ENCODE measurements at regions not wholly inside any gene's neighbourhood (a gene's known extent, or its start where the extent isn't known, plus 50 kb on each side); places are given as distances from the start of the nearest gene placed in this dataset.
"Not testable (repeated sequence)": the region's sequence is repeated elsewhere in the genome, so short reads cannot be mapped to it uniquely, and the experiment has no call there.

GRCh38 chr2:4963106-4963505 is 729.1 kb upstream of the SOX11 start:
- no peak for DNase-seq

- no peak for DNase-seq
Observed at GRCh38 chr2:4964001-4964540, 728.1 kb upstream of the SOX11 start.

- no peak for DNase-seq
Observed at GRCh38 chr2:4964579-4964978, 727.6 kb upstream of the SOX11 start.

GRCh38 chr2:4965556-4966320 is 726.4 kb upstream of the SOX11 start:
- peak; percentile 19 for DNase-seq

DNA sequence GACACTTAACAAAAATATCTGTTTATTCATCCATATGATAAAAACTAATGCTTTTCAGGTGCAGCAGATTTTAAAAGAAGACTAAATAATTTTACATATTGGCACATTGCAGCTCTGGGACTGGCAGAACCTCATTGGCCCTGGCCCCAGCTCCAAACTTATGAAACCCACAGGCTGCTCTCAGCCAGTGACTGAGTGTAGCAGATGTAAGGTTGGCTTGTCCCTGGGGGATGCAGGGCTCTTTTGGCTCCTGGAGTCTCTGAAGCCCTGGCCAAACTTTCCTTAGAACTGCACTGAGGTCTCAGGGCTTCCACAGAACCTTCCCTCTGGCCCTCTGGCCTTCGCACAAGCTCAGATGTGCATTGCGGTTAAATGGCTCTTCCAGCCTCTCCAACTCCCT is 725.0 kb upstream of the SOX11 start:
- no peak for DNase-seq

DNA sequence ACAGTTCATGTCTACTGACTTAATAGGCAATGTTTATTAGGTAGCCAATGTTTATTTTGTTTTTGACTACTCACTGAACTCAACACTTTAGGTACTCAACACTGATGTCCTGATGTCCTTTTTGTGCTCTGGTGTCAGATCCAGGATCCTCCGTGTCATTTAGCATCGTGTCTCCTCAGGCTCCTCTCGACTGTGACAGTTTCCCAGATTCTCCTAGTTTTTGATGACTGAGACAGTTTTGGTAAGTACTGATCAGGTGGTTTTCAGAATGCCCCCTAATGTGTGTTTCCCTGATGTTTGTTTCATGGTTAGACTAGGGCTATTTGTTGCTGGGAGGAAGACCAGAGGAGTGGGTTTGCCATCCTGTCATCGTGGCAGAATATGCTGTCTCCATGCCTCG is 719.7 kb upstream of the SOX11 start:
- DNase-seq = no peak

GRCh38 chr2:4973354-4973753 is 718.8 kb upstream of the SOX11 start:
- no peak for DNase-seq

DNA sequence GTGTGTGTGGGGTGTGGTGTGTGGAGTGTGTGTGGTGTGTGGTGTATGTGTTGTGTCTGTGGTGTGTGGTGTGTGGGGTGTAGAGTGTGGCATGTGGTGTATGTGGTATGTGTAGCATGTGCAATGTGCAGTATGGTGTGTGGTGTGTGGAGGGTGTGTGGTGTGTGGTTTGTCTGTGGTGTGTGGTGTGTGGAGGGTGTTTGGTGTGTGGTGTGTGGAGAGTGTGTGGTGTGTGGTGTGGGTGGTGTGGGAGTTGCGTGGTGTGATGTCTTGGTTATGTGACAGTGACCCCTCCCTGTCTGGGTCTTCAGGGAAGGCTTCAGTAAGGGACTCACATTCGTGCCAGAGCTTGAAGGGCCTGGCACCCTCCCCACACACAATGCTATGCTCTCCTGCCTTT is 718.2 kb upstream of the SOX11 start:
- DNase-seq = no peak

- DNase-seq = no peak
Observed at GRCh38 chr2:4976407-4976806, 715.8 kb upstream of the SOX11 start.

DNA sequence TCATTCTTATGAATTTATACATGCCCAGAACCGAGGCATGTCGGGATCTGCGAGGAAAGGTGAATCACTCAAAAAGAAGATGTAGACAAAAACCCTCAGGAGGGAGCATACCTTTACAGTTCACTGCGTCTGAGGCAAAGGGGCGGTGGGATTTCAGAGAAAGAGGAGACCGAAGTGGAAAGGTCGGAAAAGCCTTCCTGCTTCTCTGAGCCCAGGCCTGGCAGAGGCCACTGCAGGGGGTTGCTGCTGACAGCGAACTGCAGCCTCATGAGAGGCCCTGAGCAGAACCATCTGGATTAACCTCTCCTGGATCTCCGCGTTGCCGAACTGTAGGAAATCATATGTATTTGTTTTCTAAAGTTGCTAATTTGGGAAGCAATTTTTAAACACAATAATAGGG is 713.1 kb upstream of the SOX11 start:
- no peak for DNase-seq

DNA sequence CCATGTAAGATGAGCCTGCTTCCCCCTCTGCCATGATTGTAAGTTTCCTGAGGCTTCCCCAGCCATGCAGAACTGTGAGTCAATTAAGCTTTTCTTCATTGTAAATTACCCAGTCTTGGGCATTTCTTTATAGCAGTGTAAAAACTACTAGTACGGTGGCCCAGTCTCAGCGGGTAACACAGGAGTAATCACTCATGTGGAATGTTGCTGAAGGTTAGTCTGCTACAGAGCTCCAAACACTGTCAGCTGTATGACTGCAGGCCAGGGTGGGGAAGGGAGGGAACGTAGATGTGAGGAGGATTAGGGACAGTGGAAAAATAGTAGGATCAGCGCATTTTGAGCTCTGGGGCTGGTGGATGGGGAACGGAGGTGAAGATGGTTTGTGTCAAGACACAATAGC is 711.2 kb upstream of the SOX11 start:
- no peak for DNase-seq

GRCh38 chr2:4981802-4982409 is 710.3 kb upstream of the SOX11 start:
- no peak for DNase-seq

- not testable (repeated sequence) for DNase-seq
Observed at GRCh38 chr2:4988444-4988843, 703.7 kb upstream of the SOX11 start.

- DNase-seq = no peak
Observed at GRCh38 chr2:4992226-4992625, 700.0 kb upstream of the SOX11 start.

- DNase-seq = no peak
Observed at GRCh38 chr2:4995466-4995865, 696.7 kb upstream of the SOX11 start.

GRCh38 chr2:5007596-5007995 is 684.6 kb upstream of the SOX11 start:
- no peak for DNase-seq

DNA sequence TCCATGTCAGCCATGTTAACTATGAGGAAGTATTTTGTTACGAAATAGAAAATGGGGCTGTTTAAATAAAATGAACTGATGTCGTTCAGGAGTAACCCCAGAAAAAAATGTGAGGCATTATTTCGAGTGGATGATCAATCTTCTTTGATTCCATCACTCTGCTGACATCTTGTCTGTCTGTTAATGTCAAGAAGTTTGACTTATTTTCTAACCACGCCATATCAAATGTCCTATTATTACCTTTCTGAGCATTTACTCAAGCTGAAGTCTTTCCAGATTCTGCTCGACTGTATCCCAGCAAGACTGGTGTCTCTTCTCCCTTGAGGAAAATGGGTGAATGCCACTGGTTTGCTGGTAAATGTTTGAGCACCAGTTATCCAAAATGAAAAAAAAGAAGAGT is 672.9 kb upstream of the SOX11 start:
- no peak for DNase-seq

- no peak for DNase-seq
Observed at GRCh38 chr2:5020116-5020875, 671.9 kb upstream of the SOX11 start.

GRCh38 chr2:5021136-5021535 is 671.0 kb upstream of the SOX11 start:
- DNase-seq = no peak

GRCh38 chr2:5022061-5022460 is 670.1 kb upstream of the SOX11 start:
- DNase-seq = no peak

GRCh38 chr2:5022708-5023635 is 669.2 kb upstream of the SOX11 start:
- not testable (repeated sequence) for DNase-seq

DNA sequence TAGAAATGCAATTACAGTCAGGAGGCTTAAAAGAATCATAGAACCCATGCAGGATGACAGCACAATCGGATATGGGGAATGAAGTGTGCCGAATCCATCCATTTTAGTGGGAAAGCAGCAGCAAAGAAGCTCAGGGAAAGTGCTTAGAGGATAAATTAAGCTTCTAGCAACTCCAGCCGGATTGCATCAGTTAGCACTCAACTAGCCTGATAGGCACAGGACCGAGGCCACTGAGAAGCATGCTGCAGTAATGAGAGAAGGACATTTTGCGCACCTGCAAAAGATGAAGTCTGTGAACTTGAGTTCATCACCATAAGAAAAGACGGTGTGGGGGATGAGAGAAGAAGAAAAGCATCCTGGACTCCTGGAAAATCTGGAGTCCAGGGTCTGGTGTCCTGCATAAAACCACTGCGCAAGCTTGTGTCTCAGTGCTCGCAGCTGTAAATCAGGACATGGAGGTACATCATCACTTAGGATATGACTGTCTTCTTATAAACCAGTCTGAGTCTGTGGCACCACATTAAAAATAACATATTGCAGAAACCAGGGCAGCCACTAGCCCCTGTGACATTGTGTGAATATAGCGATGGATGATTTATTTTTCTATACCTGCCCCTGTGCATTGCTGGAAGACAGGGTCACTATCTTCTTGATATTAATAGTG is 665.5 kb upstream of the SOX11 start:
- DNase-seq = no peak
